Liver (tissue), 2 donors: ENCODE measurements at regions not wholly inside any gene's neighbourhood (a gene's known extent, or its start where the extent isn't known, plus 50 kb on each side); places are given as distances from the start of the nearest gene placed in this dataset.

ENCODE experiments used
- REST ChIP-seq: IDR thresholded peaks from 2 replicates; pipeline ENCODE4 v1.6.1; 2016; ENCODE audit warnings: antibody characterized with exemption, mild to moderate bottlenecking
- TF ChIP-seq, protein P1 (sequence below): fragments of 150-350 bp; IDR thresholded peaks from 2 replicates; pipeline ENCODE4 v1.5.1; 2017; ENCODE audit warnings: improper control_type of control experiment, low read depth, low read length; ENCODE audit not compliant: missing input control
- donor health status: healthy.

- TF ChIP-seq, protein P1, sequence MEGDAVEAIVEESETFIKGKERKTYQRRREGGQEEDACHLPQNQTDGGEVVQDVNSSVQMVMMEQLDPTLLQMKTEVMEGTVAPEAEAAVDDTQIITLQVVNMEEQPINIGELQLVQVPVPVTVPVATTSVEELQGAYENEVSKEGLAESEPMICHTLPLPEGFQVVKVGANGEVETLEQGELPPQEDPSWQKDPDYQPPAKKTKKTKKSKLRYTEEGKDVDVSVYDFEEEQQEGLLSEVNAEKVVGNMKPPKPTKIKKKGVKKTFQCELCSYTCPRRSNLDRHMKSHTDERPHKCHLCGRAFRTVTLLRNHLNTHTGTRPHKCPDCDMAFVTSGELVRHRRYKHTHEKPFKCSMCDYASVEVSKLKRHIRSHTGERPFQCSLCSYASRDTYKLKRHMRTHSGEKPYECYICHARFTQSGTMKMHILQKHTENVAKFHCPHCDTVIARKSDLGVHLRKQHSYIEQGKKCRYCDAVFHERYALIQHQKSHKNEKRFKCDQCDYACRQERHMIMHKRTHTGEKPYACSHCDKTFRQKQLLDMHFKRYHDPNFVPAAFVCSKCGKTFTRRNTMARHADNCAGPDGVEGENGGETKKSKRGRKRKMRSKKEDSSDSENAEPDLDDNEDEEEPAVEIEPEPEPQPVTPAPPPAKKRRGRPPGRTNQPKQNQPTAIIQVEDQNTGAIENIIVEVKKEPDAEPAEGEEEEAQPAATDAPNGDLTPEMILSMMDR, result no peak
- TF ChIP-seq REST, result no peak
Measured at GRCh38 chr18:64271246-64271645, 122.4 kb upstream of the LINC00305 start.
